WTC11 (cell line): ENCODE measurements at regions not wholly inside any gene's neighbourhood (a gene's known extent, or its start where the extent isn't known, plus 50 kb on each side); places are given as distances from the start of the nearest gene placed in this dataset.

Experiments
- CDX4 ChIP-seq: fragments of 250-450 bp; sonication (Bioruptor Pico); IDR thresholded peaks from 2 replicates; pipeline ENCODE4 v1.9.0; 2021; ENCODE audit warnings: moderate library complexity, mild to moderate bottlenecking, inconsistent platforms, borderline replicate concordance
- CREB1 ChIP-seq: sonication (generic); formaldehyde crosslinking; IDR thresholded peaks from 2 replicates; pipeline ENCODE4 v1.8.0; 2023; ENCODE audit warnings: mild to moderate bottlenecking, missing genetic modification reagents
- CREM ChIP-seq: sonication (generic); formaldehyde crosslinking; IDR thresholded peaks from 2 replicates; pipeline ENCODE4 v1.8.1; 2022; ENCODE audit warnings: mild to moderate bottlenecking, missing genetic modification reagents, moderate library complexity
- CTCF ChIP-seq: fragments of 200-600 bp; IDR thresholded peaks from 2 replicates; pipeline ENCODE4 v1.8.0; 2022; ENCODE audit warnings: antibody characterized with exemption
- E2F5 ChIP-seq: sonication (generic); formaldehyde crosslinking; IDR thresholded peaks from 2 replicates; pipeline ENCODE4 v1.8.1; 2022; ENCODE audit warnings: mild to moderate bottlenecking, moderate library complexity, missing genetic modification reagents
- ELF4 ChIP-seq: sonication (generic); formaldehyde crosslinking; IDR thresholded peaks from 2 replicates; pipeline ENCODE4 v1.8.1; 2022; ENCODE audit warnings: low read depth, mild to moderate bottlenecking, moderate library complexity, missing genetic modification reagents
- MAX ChIP-seq: sonication (generic); formaldehyde crosslinking; IDR thresholded peaks from 2 replicates; pipeline ENCODE4 v1.8.0; 2022; ENCODE audit warnings: mild to moderate bottlenecking, missing genetic modification reagents
- NR2C2 ChIP-seq: sonication (generic); formaldehyde crosslinking; IDR thresholded peaks from 2 replicates; pipeline ENCODE4 v1.8.0; 2022; ENCODE audit warnings: mild to moderate bottlenecking, missing genetic modification reagents
- SP1 ChIP-seq: sonication (generic); formaldehyde crosslinking; conservative IDR thresholded peaks from 2 replicates; pipeline ENCODE4 v1.8.1; 2022; ENCODE audit warnings: missing genetic modification reagents
- USF2 ChIP-seq: sonication (generic); formaldehyde crosslinking; IDR thresholded peaks from 2 replicates; pipeline ENCODE4 v1.8.1; 2023; ENCODE audit warnings: mild to moderate bottlenecking, missing genetic modification reagents, moderate library complexity

GRCh38 chr21:35309316-35309715 lies 260.2 kb upstream of the RUNX1 start:
- no peak for TF ChIP-seq CDX4
- no peak for TF ChIP-seq E2F5 (CRISPR knock-in tag)
- no peak for TF ChIP-seq CTCF
- no peak for TF ChIP-seq CREM (CRISPR knock-in tag)
- TF ChIP-seq NR2C2 (CRISPR knock-in tag), result no peak
- no peak for TF ChIP-seq CREB1
- no peak for TF ChIP-seq MAX (CRISPR knock-in tag)
- no peak for TF ChIP-seq ELF4
- TF ChIP-seq USF2, result no peak
- TF ChIP-seq SP1 (CRISPR knock-in tag), result no peak
